ENCODE measurements at regions not wholly inside any gene's neighbourhood (a gene's known extent, or its start where the extent isn't known, plus 50 kb on each side); places are given as distances from the start of the nearest gene placed in this dataset.

- H3K27ac ChIP-seq, result no peak overlapping the region
- no peak for TF ChIP-seq ZFX (IDR thresholded peaks at IDR 0.05)
- no peak for TF ChIP-seq CTCF (conservative IDR thresholded peaks at IDR 0.05)
Observed at GRCh38 chr5:58087905-58088304, 372.0 kb downstream of the PLK2 start.

DNA sequence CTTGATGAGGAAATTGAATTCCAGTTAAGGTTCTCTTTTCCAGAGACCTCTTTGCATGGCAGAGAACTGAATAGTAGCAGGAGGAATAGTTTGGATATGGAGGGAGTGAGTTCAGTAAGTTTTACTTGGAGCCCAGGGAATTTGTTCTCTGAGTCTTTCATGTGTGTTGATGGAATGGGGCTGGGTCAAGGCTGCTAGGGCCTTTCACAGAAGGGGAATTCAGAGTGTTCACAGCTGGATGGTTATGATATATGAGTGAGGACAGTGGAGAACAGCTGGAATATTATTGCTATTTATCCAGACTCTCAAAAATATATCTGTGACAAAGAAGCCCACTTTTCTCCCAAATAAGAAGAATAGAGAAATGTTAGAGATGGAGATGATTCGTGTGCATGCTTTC, 372.8 kb downstream of the PLK2 start:
- TF ChIP-seq CTCF (conservative IDR thresholded peaks at IDR 0.05) (no peak), ZFX (IDR thresholded peaks at IDR 0.05) (no peak)
- no peak overlapping the region for H3K27ac ChIP-seq

GRCh38 chr5:58085800-58086199, 374.1 kb downstream of the PLK2 start:
- no peak for TF ChIP-seq CTCF (conservative IDR thresholded peaks at IDR 0.05)
- no peak for TF ChIP-seq ZFX (IDR thresholded peaks at IDR 0.05)
- H3K27ac ChIP-seq, result no peak overlapping the region

GRCh38 chr5:58081435-58081834, 378.5 kb downstream of the PLK2 start:
- TF ChIP-seq ZFX (IDR thresholded peaks at IDR 0.05) (no peak), CTCF (conservative IDR thresholded peaks at IDR 0.05) (no peak)

GRCh38 chr5:58080573-58080972, 379.3 kb downstream of the PLK2 start:
- peak overlapping the region; percentile 59; the same call in 1 of the 2 replicates for H3K27ac ChIP-seq
- TF ChIP-seq ZFX (IDR thresholded peaks at IDR 0.05) (no peak), CTCF (conservative IDR thresholded peaks at IDR 0.05) (no peak)

More at GRCh38 chr5:58081435-58081834, 378.5 kb downstream of the PLK2 start:
- H3K27ac ChIP-seq, result peak overlapping the region; percentile 10; the same call in 1 of the 2 replicates

DNA sequence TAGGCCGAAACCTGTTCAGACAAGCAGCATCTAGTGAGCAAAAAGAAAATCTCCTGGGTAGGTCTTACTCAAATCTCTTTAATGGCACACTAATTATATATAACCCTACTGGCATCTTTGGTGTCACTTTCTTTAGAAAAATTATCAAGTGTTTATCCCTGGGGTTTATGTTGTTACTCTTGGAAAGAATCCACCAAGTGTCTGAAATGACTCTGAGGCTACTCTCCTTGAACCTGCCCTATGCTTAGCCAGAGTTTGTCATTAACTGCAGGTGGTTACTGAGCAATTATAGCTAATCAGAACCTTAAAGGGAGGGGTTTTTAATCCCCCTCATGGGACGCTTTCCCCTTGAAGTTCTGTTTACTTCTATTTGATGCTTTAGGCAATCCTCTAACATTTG, 381.9 kb downstream of the PLK2 start:
- H3K27ac ChIP-seq, result no peak overlapping the region
- no peak for TF ChIP-seq ZFX (IDR thresholded peaks at IDR 0.05)
- no peak for TF ChIP-seq CTCF (conservative IDR thresholded peaks at IDR 0.05)

GRCh38 chr5:58077416-58077815, 382.5 kb downstream of the PLK2 start:
- no peak for TF ChIP-seq CTCF (conservative IDR thresholded peaks at IDR 0.05)
- TF ChIP-seq ZFX (IDR thresholded peaks at IDR 0.05), result no peak
- H3K27ac ChIP-seq, result peak overlapping the region; percentile 85; the same call in 1 of the 2 replicates
